Tibial nerve (tissue), 4 donors: ENCODE measurements at regions not wholly inside any gene's neighbourhood (a gene's known extent, or its start where the extent isn't known, plus 50 kb on each side); places are given as distances from the start of the nearest gene placed in this dataset.

Experiments
- EP300 ChIP-seq, 2 donors: sonication (generic); formaldehyde crosslinking; IDR thresholded peaks; one replicate each; pipeline ENCODE4 v1.6.1; 2017; ENCODE audit warnings: antibody characterized with exemption in 2 of 2, mild to moderate bottlenecking in 1 of 2
- POLR2A ChIP-seq, 2 donors: fragments of 450-650 bp; IDR thresholded peaks; one replicate each; pipeline ENCODE4 v1.6.1; 2017; ENCODE audit warnings: antibody characterized with exemption in 2 of 2, mild to moderate bottlenecking in 2 of 2, moderate library complexity in 2 of 2
- TF ChIP-seq, protein P1 (sequence below), 5 experiments: fragments of 200-600 bp in 3 of 5; fragments of 450-650 bp in 2 of 5; sonication (generic) in 3 of 5; IDR thresholded peaks; one replicate each; pipeline ENCODE4 v1.5.1; 2016 to 2019; ENCODE audit warnings: antibody characterized with exemption in 5 of 5, mild to moderate bottlenecking in 3 of 5, moderate library complexity in 2 of 5

DNA sequence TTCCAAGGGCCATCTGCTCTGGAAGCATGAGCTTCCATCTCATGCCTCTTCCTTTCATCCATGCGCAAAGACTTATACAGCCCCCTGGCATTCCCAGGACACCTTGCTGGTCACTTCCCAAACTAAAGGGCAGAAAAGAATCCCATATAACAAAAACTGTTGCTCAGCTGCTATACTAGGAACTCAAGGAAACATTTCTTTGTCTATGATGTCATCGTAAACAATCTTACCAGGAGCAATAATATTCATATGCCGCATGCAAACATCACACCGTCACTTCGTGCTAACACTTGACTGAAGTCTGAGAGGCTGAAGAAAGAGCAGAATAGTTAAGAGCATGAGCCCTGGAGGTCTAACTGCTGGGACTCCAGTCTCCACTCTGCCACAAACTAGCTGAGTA lies 50.5 kb upstream of the CDKN3 start:
- TF ChIP-seq POLR2A (IDR thresholded peaks at IDR 0.05) (no peak), EP300 (IDR thresholded peaks at IDR 0.05) (no peak)
- TF ChIP-seq, protein P1, sequence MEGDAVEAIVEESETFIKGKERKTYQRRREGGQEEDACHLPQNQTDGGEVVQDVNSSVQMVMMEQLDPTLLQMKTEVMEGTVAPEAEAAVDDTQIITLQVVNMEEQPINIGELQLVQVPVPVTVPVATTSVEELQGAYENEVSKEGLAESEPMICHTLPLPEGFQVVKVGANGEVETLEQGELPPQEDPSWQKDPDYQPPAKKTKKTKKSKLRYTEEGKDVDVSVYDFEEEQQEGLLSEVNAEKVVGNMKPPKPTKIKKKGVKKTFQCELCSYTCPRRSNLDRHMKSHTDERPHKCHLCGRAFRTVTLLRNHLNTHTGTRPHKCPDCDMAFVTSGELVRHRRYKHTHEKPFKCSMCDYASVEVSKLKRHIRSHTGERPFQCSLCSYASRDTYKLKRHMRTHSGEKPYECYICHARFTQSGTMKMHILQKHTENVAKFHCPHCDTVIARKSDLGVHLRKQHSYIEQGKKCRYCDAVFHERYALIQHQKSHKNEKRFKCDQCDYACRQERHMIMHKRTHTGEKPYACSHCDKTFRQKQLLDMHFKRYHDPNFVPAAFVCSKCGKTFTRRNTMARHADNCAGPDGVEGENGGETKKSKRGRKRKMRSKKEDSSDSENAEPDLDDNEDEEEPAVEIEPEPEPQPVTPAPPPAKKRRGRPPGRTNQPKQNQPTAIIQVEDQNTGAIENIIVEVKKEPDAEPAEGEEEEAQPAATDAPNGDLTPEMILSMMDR (IDR thresholded peaks at IDR 0.05): no peak
